HG03439 (cell line): ENCODE measurements at regions not wholly inside any gene's neighbourhood (a gene's known extent, or its start where the extent isn't known, plus 50 kb on each side); places are given as distances from the start of the nearest gene placed in this dataset.
A peak's percentile ranks its signal among the peaks of the same experiment; 100 is the strongest.
"Not testable (repeated sequence)": the region's sequence is repeated elsewhere in the genome, so short reads cannot be mapped to it uniquely, and the experiment has no call there.

ENCODE experiments used
- ATAC-seq: cut with Tn5 transposase; IDR thresholded peaks from one replicate; pipeline ENCODE4 v1.9.1; 2021; ENCODE audit warnings: mild to moderate bottlenecking, moderate library complexity; ENCODE audit not compliant: unreplicated experiment

DNA sequence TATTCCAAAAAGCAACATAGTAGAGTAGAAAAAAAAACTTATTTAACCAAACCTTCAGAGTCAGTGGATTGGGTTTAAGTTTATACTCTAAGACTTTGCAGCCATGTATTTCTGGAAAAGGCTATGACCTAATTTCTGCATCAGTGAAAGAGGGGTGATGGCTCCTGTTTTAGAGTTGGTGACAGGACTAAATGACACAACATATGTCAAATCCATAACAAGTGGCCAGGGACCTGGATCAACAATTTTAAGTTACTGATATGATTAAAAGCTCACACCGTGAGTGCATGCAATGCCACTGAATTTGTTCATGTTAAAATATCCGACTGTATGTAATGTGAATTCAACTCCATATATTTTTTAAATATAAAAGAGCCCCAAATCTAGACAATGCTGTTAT is 390.6 kb downstream of the TNS3 start:
- ATAC-seq, result no peak

DNA sequence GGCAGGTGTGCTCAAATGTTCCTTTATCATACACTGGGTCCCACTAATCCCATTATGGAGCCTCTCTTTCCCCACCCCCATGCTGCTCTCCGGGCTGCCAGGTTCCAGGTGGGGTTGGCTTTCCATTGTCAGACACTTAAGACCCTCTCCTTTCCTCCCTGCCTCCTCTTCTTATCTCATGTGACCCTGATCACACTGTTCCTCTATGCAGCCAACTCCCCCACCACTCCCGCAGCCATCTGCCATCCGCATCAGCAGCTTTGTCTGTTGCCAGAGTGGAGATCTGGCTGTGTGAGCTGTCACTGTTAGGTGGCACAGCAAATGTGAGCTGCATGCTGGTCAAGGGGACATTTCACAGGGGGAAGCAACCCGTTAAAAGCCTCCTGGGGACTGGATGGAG is 391.4 kb downstream of the TNS3 start:
- ATAC-seq, result no peak

GRCh38 chr7:47188653-47189315 is 393.1 kb downstream of the TNS3 start:
- ATAC-seq, result no peak

DNA sequence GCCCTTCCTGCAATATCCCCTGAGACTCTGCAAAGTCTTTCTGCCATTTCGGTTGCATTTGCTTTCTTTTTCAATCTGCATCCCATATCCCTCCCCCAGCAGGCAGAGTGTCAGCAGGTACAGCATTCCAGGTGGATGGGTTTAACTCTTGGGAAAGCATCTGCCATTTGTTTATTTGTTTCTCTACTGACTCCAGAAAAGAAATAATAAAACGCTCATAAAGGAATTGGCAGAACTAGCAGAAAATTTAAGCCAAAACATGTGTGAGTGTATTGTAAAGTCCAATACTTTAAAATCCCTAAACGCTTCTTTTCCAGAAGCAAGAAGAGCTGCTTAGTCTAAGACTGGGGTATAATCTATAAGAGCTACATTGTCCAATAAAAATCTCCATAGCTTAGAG is 393.8 kb downstream of the TNS3 start:
- no peak for ATAC-seq

DNA sequence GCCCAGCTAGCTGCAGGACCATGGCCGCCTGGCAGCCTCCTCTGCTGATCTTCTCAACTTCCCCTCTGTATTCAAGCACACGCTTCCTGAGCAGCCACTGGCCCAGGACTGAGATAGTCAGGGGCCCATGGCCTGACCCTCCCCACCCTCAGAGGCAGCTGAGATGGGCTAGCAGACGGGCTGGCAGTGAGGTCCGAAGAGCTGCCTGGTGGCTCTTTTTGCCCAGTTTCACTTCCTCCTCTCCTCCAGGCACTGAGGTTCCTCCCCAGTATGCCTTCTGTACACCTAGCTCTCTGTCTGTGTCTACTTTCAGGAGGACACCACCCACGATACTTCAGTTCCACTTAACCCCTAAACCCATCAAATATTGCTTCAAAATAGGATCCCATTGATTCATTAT is 395.6 kb downstream of the TNS3 start:
- peak; percentile 67 for ATAC-seq

DNA sequence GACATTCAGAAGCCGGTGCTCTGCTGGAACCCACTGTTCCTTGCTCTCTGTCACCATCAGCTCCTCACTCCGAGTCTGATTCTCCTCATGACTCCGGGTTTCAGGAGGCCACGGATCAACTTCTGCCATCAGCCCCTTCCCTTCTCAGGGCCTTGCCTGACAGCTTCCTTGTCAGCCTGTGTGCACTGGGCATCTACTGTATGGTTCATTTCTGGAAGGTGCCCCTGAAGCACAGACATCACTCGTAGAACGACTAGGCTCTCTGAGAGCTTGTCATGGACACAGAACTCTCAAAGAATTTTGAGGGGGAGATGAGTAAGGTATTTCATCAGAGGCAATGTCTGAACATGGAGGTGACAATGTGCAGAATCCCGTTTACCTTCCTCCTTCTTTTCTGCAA is 396.1 kb downstream of the TNS3 start:
- no peak for ATAC-seq

DNA sequence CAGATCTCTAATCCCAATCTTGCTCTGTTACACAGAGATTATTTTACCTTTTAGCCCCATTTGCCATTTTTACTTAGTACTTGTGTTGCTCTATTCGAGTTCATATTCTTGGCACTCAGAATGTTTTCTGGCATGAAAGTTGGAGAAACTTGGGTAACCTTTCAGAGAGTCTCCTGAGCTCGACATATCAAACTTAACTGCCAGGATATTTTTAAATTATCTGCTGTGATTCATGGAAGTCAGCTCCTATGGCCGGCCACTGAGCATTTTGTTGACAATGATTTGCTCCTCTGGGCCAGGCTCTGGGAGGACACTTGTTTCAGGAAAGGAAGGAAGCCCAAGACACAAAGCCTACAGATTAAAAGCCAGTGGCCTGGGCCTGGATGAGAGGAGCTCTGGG is 396.7 kb downstream of the TNS3 start:
- no peak for ATAC-seq

DNA sequence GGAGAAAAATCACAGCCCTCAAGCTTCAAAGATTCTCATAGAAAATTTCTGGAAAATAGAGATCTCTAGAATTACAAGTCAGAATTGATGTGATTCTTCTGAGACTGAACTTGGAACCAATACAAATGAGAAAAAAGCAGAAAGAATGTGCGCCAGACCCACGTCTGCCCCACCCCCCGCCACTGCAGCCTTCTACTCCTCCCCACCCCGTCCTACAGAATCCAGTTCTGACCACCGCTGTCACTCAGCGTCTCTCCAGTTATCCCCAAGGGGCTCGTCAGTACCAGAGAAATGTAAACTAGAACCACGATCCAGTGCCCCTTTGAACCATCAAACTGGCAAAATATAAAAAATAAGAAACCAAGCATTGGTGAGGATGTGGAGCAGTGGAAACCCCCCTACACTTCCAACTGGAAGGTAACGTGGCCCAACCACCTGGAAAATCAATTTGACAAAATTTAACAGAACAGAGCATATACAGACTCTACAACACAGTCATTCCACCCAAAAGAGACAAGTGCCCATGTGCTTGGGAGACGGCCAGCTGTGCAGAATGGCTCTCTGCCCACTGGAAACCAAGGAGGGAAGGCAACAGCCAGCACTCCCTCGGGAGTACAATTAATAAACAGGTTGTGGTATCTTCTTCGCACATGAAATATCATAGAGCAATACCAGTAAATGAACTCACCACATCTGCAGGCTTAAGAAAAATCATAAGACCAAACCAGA is 397.9 kb downstream of the TNS3 start:
- ATAC-seq, result no peak

DNA sequence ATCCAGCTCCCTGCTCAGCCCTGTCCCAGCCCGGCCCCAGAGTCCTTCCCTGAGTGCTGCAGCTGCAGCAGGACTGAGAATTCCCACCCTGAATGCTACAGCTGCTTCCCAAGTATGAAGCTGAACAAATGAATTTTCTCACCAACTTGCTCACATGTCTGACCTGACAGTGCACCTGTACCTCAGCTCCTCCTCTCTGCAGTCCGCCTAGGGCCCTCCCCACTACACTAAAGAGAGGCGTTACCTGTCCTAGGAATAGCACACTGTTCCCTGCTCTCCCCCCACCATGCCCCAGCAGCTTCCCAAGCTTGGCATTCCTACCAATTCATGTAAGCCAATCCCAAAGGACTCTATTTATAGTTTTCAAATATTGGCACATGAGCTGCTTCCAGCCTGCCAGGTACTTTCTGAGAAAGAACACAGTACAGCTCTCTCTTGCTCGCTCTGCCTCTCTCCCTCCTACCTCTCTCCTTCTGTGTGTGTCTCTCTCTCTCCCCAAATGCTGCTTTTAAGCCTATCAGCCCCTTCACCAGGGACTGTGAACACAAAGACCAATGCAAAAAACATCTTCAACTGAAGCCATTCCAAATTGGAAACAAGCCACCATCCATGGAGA is 400.1 kb downstream of the TNS3 start:
- ATAC-seq, result no peak

DNA sequence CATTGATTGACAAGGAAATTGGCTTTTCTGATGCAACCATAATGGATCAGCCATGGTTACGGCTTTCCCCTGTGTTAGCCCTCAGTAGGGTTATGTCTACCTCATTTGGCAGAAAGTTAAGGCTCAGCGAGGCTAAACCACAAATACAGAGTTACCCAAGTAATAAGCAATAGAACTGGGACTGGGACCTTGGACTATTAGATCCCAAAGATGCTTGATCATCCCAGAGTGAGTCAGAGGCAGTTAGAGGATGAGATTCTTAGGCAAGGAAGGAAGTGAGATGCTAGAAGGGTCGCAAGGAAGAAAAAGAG is 401.4 kb downstream of the TNS3 start:
- no peak for ATAC-seq

DNA sequence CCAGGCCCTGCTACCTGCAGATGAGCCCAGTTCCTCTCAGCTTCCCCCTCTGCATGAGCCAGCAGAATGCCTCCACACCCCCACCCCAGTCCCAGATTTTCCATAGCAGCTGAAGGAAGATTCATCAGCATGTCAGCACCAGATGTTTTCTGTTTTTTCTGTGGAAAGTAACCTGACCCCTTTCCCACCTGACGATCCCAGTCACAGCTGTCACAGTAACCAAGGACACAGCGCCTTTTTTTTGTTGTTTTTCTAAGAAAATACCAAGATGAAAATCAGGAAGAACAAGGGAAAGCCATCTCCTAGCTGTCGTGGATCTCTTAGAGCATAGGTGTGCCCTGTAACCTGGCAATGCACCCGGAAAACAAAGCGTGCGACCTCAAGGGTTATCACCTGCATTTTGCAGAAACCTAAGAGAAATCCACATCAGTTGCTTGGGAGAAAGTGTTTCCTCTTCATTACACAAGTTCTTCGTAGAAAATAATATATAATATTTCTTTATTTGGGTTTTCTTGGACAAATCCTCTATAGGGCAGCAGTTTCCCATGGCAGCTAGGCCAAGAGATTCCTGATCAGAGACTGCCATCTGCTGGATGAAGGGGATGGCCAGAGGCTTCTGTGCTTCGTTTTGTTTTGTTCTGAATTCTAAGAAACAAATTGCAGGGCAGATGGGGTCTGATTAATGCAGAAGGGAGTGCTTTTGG is 401.9 kb downstream of the TNS3 start:
- ATAC-seq, result no peak

DNA sequence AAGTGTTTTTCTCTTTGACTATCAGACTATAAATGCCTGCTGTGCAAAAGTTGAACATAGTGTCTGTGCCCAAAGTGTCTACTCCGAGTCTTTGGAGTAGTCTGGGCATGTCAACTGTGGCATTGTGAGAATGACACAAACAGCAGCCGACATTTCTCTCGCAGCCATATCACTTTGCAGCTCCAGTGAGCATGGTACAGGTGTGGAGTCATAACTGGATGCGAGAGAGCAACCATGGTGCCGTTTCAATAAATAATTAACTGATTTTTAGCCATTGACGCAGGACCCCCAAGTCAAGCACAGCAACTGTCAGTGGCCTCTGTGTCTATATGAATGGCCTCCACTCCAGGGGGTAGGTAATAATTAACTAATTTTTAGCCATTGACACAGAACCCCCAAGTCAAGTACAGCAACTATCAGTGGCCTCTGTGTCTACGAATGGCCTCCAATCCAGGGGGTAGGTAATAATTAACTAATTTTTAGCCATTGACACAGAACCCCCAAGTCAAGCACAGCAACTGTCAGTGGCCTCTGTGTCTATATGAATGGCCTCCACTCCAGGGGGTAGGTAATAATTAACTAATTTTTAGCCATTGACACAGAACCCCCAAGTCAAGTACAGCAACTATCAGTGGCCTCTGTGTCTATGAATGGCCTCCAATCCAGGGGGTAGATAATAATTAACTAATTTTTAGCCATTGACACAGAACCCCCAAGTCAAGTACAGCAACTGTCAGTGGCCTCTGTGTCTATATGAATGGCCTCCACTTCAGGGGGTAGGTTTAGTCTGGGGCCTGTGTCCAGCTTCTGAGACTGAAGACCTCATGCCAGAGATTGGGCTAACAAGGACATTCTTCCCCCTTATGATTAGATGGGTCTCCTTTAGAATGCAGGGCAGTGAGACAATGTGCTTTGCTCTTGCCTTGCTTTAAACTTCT is 409.0 kb downstream of the TNS3 start:
- not testable (repeated sequence) for ATAC-seq

- no peak for ATAC-seq
Measured at GRCh38 chr7:47170516-47170915, 411.4 kb downstream of the TNS3 start.

DNA sequence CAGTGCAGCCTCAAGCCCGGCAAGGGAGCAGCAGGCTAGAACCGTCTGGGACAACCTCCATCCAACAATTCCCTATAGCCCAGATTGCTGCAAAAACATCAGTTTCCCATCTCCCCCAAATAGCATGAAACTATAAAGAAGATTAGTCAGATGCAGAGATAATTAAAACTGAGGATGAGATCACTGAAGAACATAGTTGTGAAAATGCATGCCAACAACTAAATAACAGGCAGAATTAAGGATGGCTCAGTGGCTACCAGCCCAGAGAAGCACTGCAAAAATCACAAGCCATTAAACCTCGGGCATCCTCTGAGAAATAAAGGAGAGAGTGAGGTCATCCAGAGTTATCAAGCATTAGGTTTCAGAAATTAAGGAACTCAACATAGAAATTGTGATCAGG is 427.1 kb downstream of the TNS3 start:
- no peak for ATAC-seq

GRCh38 chr7:47153576-47153975 is 428.3 kb downstream of the TNS3 start:
- ATAC-seq, result no peak

DNA sequence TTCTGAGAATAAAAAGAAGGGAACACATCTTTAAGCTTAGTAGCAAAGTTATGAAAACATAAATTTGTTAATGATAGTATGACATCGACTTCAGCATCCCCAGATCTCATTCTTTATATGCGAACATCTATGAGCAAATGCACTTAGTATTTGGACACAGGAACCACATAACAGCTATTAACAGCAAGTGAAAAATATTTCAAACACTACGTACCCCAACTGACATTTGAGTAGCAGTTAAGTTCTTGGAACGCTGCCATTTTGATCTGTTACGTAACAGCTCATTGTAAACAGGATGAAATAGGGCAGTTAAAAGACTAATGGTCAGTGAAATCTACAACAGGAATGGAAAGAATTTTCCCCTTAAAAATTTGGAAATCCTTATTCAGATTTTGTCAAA is 428.9 kb downstream of the TNS3 start:
- ATAC-seq, result no peak

DNA sequence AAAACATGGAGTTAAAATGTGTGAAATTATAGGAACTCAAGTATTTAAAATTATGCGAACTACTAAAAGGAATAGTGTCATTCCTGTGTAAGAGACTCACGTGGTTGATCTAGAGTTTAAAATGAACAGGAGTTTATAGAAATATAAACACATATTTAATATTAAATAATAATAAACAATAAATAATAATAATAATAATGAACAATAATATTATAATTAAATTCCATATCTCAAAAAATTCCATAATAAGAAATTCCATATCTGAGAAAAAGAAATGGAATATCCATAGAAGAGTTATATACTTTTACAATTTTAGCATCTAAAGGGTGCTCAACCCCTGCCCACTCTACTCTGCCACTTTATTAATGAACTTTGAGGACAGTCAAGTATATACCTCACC is 429.6 kb downstream of the TNS3 start:
- no peak for ATAC-seq

GRCh38 chr7:47150497-47151260 is 431.2 kb downstream of the TNS3 start:
- no peak for ATAC-seq

- ATAC-seq, result no peak
Measured at GRCh38 chr7:47149971-47150370, 431.9 kb downstream of the TNS3 start.

DNA sequence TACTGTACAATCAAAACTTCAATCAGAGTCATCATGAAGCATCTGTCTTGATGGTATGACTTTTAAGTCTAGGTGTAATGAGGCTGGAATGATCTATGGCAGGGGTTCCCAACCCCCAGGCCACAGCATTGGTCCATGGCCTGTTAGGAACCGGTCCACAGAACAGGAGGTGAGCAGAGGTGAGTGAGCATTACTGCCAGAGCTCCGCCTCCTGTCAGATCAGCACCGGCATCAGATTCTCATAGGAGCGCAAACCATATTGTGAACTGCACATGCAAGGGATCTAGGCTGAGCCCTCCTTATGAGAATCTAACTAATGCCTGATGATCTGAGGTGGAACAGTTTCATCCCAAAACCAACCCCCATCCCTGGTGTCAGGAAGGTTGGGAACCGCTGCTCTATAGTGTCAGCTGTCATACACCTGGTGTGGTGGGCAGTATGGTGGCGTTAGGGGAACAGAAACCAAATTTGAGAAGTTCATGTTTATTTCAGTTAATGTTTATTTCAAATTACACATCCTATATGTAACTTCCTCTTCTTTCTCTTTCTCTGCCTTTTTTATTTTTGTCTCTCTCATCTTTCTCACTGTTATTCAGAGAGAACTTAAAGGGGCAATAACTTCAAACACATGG is 432.6 kb downstream of the TNS3 start:
- no peak for ATAC-seq
